WTC11 (cell line): ENCODE measurements at regions not wholly inside any gene's neighbourhood (a gene's known extent, or its start where the extent isn't known, plus 50 kb on each side); places are given as distances from the start of the nearest gene placed in this dataset.

Experiments
- ATAC-seq: fragments of 200-7000 bp; cut with Tn5 transposase; 2 replicates; pipeline ENCODE4 v1.10.0; 2021; ENCODE audit warnings: mild to moderate bottlenecking, moderate library complexity
- CTCF ChIA-PET: fragments of 300-600 bp; sonication (Branson Sonifier 250); formaldehyde crosslinking; loops from one replicate; lab custom pipeline; 2021; ENCODE audit warnings: antibody characterized with exemption; lab: Charles Lee
- POLR2A ChIA-PET: fragments of 350-600 bp; sonication (Branson Sonifier 250); formaldehyde crosslinking; loops from one replicate; lab custom pipeline; 2021; ENCODE audit warnings: antibody characterized with exemption; lab: Charles Lee
- DNase-seq: peaks from one replicate; pipeline ENCODE4 v3.0.0; 2021; ENCODE audit warnings: low spot score
- H3K27ac Mint-ChIP-seq: 2 replicates; pipeline ENCODE4 v1.8.0; 2021; ENCODE audit warnings: mixed read lengths
- H3K27me3 Mint-ChIP-seq: 2 replicates; pipeline ENCODE4 v1.8.0; 2021; ENCODE audit warnings: low read depth, mild to moderate bottlenecking, moderate library complexity, mixed read lengths
- H3K36me3 Mint-ChIP-seq: 2 replicates; pipeline ENCODE4 v1.8.0; 2021; ENCODE audit warnings: mixed read lengths
- H3K4me1 Mint-ChIP-seq: 2 replicates; pipeline ENCODE4 v1.8.0; 2022; ENCODE audit warnings: mixed read lengths
- H3K4me3 Mint-ChIP-seq: 2 replicates; pipeline ENCODE4 v1.8.0; 2021; ENCODE audit warnings: mild to moderate bottlenecking, moderate library complexity, mixed read lengths
- H3K9me3 Mint-ChIP-seq: 2 replicates; pipeline ENCODE4 v1.8.0; 2021; ENCODE audit warnings: mixed read lengths
- AFF4 ChIP-seq: sonication (generic); formaldehyde crosslinking; IDR thresholded peaks from 2 replicates; pipeline ENCODE4 v1.8.1; 2023; ENCODE audit warnings: mild to moderate bottlenecking, missing genetic modification reagents, borderline replicate concordance
- ATF2 ChIP-seq: sonication (generic); formaldehyde crosslinking; IDR thresholded peaks from 2 replicates; pipeline ENCODE4 v1.8.1; 2022; ENCODE audit warnings: low read depth, missing genetic modification reagents, borderline replicate concordance
- ATF6 ChIP-seq: sonication (generic); formaldehyde crosslinking; IDR thresholded peaks from 2 replicates; pipeline ENCODE4 v1.8.1; 2023; ENCODE audit warnings: mild to moderate bottlenecking, missing genetic modification reagents
- E2F1 ChIP-seq: sonication (generic); formaldehyde crosslinking; IDR thresholded peaks from 2 replicates; pipeline ENCODE4 v1.8.0; 2022; ENCODE audit warnings: mild to moderate bottlenecking, missing genetic modification reagents
- ETV6 ChIP-seq: sonication (generic); formaldehyde crosslinking; IDR thresholded peaks from 2 replicates; pipeline ENCODE4 v1.8.1; 2022; ENCODE audit warnings: mild to moderate bottlenecking, missing genetic modification reagents
- IRF2 ChIP-seq: sonication (generic); formaldehyde crosslinking; IDR thresholded peaks from 2 replicates; pipeline ENCODE4 v1.8.0; 2022; ENCODE audit warnings: low read depth, missing genetic modification reagents, borderline replicate concordance
- JUN ChIP-seq: sonication (generic); formaldehyde crosslinking; IDR thresholded peaks from 2 replicates; pipeline ENCODE4 v1.8.0; 2023; ENCODE audit warnings: mild to moderate bottlenecking, missing genetic modification reagents
- KAT7 ChIP-seq: sonication (generic); formaldehyde crosslinking; IDR thresholded peaks from 2 replicates; pipeline ENCODE4 v1.8.1; 2023; ENCODE audit warnings: missing genetic modification reagents, mild to moderate bottlenecking, borderline replicate concordance
- MAX ChIP-seq: sonication (generic); formaldehyde crosslinking; IDR thresholded peaks from 2 replicates; pipeline ENCODE4 v1.8.0; 2022; ENCODE audit warnings: mild to moderate bottlenecking, missing genetic modification reagents
- MXD4 ChIP-seq: fragments of 250-450 bp; sonication (Bioruptor Pico); IDR thresholded peaks from 2 replicates; pipeline ENCODE4 v1.8.0; 2021; ENCODE audit warnings: mild to moderate bottlenecking, moderate library complexity, borderline replicate concordance
- NR2C2 ChIP-seq: sonication (generic); formaldehyde crosslinking; IDR thresholded peaks from 2 replicates; pipeline ENCODE4 v1.8.0; 2022; ENCODE audit warnings: mild to moderate bottlenecking, missing genetic modification reagents
- NR3C1 ChIP-seq: sonication (generic); formaldehyde crosslinking; conservative IDR thresholded peaks from 2 replicates; pipeline ENCODE4 v1.8.1; 2023; ENCODE audit warnings: low read depth, mild to moderate bottlenecking, missing genetic modification reagents
- OVOL2 ChIP-seq: fragments of 250-450 bp; sonication (Bioruptor Pico); IDR thresholded peaks from 2 replicates; pipeline ENCODE4 v1.9.0; 2021; ENCODE audit warnings: mild to moderate bottlenecking, borderline replicate concordance
- PRDM15 ChIP-seq: sonication (generic); formaldehyde crosslinking; IDR thresholded peaks from 2 replicates; pipeline ENCODE4 v1.8.0; 2022; ENCODE audit warnings: missing genetic modification reagents
- PREB ChIP-seq: sonication (generic); formaldehyde crosslinking; IDR thresholded peaks from 2 replicates; pipeline ENCODE4 v1.8.1; 2022; ENCODE audit warnings: mild to moderate bottlenecking, missing genetic modification reagents, moderate library complexity, borderline replicate concordance
- SOX15 ChIP-seq: fragments of 250-450 bp; sonication (Bioruptor Pico); IDR thresholded peaks from 2 replicates; pipeline ENCODE4 v1.9.0; 2021; ENCODE audit warnings: mild to moderate bottlenecking
- USF2 ChIP-seq: sonication (generic); formaldehyde crosslinking; IDR thresholded peaks from 2 replicates; pipeline ENCODE4 v1.8.1; 2023; ENCODE audit warnings: mild to moderate bottlenecking, missing genetic modification reagents, moderate library complexity

GRCh38 chr1:209048941-209049669, 534.4 kb upstream of the CAMK1G start:
- TF ChIP-seq PREB (CRISPR knock-in tag) = no peak
- TF ChIP-seq E2F1 = no peak
- TF ChIP-seq MAX (CRISPR knock-in tag) = no peak
- TF ChIP-seq NR2C2 (CRISPR knock-in tag) = no peak
- no peak for TF ChIP-seq OVOL2 (CRISPR knock-in tag)
- TF ChIP-seq PRDM15 = no peak
- TF ChIP-seq JUN (CRISPR knock-in tag) = no peak
- no peak for TF ChIP-seq KAT7 (CRISPR knock-in tag)
- no peak for TF ChIP-seq ATF2 (CRISPR knock-in tag)
- TF ChIP-seq AFF4 (CRISPR knock-in tag) = no peak
- H3K36me3 Mint-ChIP-seq = no peaks in the 10 kb centered on the region
- no peak for DNase-seq
- no peak for ATAC-seq
- H3K4me1 Mint-ChIP-seq = peaks cover 5% of the 10 kb centered on the region; the same call in 1 of the 2 replicates
- H3K4me3 Mint-ChIP-seq = no peak overlapping the region
- peaks cover 59% of the 10 kb centered on the region for H3K27me3 Mint-ChIP-seq
- no peak overlapping the region for H3K27ac Mint-ChIP-seq
- CTCF ChIA-PET = interaction anchor here (1.0 to 1.5 kb wide), 4 partner anchors 28 to 804 kb away, joined by 3 to 10 read pairs (median 3); no protein-coding TSS in a partner anchor
- POLR2A ChIA-PET = no interaction called here
- H3K9me3 Mint-ChIP-seq = no peaks in the 10 kb centered on the region

GRCh38 chr1:209051570-209051969, 531.9 kb upstream of the CAMK1G start:
- DNase-seq = no peak
- peaks cover 59% of the 10 kb centered on the region for H3K27me3 Mint-ChIP-seq
- CTCF ChIA-PET = no interaction called here
- no peak for TF ChIP-seq ETV6
- no peak for TF ChIP-seq USF2
- no peak for TF ChIP-seq NR2C2 (CRISPR knock-in tag)
- TF ChIP-seq ATF6 = no peak
- TF ChIP-seq NR3C1 = no peak
- no peak for TF ChIP-seq MXD4 (CRISPR knock-in tag)
- TF ChIP-seq SOX15 (CRISPR knock-in tag) = no peak
- no peak for TF ChIP-seq ATF2 (CRISPR knock-in tag)
- no peak for TF ChIP-seq IRF2

More at GRCh38 chr1:209051570-209051969, 531.9 kb upstream of the CAMK1G start:
- H3K4me3 Mint-ChIP-seq = no peak overlapping the region
- H3K4me1 Mint-ChIP-seq = peaks cover 5% of the 10 kb centered on the region; the same call in 1 of the 2 replicates
- H3K27ac Mint-ChIP-seq = no peak overlapping the region
- no peak for ATAC-seq
- peaks cover 16% of the 10 kb centered on the region for H3K9me3 Mint-ChIP-seq
- no peaks in the 10 kb centered on the region for H3K36me3 Mint-ChIP-seq
- POLR2A ChIA-PET = no interaction called here
